Panc1 (cell line): ENCODE measurements at regions not wholly inside any gene's neighbourhood (a gene's known extent, or its start where the extent isn't known, plus 50 kb on each side); places are given as distances from the start of the nearest gene placed in this dataset.

Source experiments
- ATAC-seq: fragments of 200-7000 bp; cut with Tn5 transposase; 2 replicates; pipeline ENCODE4 v1.9.1; 2020; ENCODE audit warnings: mild to moderate bottlenecking, moderate library complexity
- BruUV-seq: library from RNA; stranded (reverse); fragments of 400-500 nt; replicated peaks from 2 replicates; lab custom pipeline; 2021; lab: Mats Ljungman, UMichigan
- CTCF ChIA-PET: fragments of 300-600 bp; sonication (Branson Sonifier 250); formaldehyde crosslinking; loops from one replicate; lab custom pipeline; 2022; ENCODE audit warnings: antibody characterized with exemption; lab: Charles Lee
- POLR2A ChIA-PET: fragments of 300-600 bp; sonication (Branson Sonifier 250); formaldehyde crosslinking; loops from one replicate; lab custom pipeline; 2022; ENCODE audit warnings: antibody characterized with exemption; lab: Charles Lee
- DNase-seq: peaks from one replicate; pipeline ENCODE4 v3.0.0-alpha.2; 2010; ENCODE audit warnings: low read depth, low spot score
- H3K27ac ChIP-seq: 2 replicates; pipeline ENCODE4 v1.5.1; 2011; ENCODE audit warnings: mild to moderate bottlenecking, low read length, inconsistent platforms
- H3K27me3 ChIP-seq: fragments of 200-500 bp; sonication (Bioruptor generic); 2 replicates; pipeline ENCODE4 v1.6.0; 2014; ENCODE audit warnings: low read length, inconsistent platforms; ENCODE audit not compliant: control insufficient read depth, insufficient read depth
- H3K36me3 ChIP-seq: fragments of 200-500 bp; sonication (Bioruptor generic); 2 replicates; pipeline ENCODE4 v1.5.1; 2014; ENCODE audit warnings: inconsistent platforms, mild to moderate bottlenecking, low read length, moderate library complexity; ENCODE audit not compliant: control insufficient read depth, insufficient read depth
- H3K4me1 ChIP-seq: 2 replicates; pipeline ENCODE4 v1.5.1; 2011; ENCODE audit warnings: inconsistent platforms, mild to moderate bottlenecking, low read length, moderate library complexity; ENCODE audit not compliant: control insufficient read depth, insufficient read depth
- H3K4me3 ChIP-seq, 2 experiments: 2 replicates each; pipeline ENCODE4 v1.5.1; 2011 to 2012; ENCODE audit warnings: low read depth in 2 of 2, low read length in 2 of 2, mild to moderate bottlenecking in 2 of 2, inconsistent platforms in 1 of 2, moderate library complexity in 1 of 2
- H3K9me3 ChIP-seq: fragments of 200-500 bp; sonication (Bioruptor generic); 2 replicates; pipeline ENCODE4 v1.5.1; 2014; ENCODE audit warnings: low read depth, mild to moderate bottlenecking, inconsistent platforms, low read length, moderate library complexity; ENCODE audit not compliant: control insufficient read depth, insufficient read depth
- CTCF ChIP-seq: fragments of 450-650 bp; IDR thresholded peaks from 2 replicates; pipeline ENCODE4 v1.5.1; 2017; ENCODE audit warnings: mild to moderate bottlenecking
- POLR2AphosphoS5 ChIP-seq: IDR thresholded peaks from 2 replicates; pipeline ENCODE4 v1.6.1; 2012; ENCODE audit warnings: mild to moderate bottlenecking, low read depth, low read length, moderate library complexity
- REST ChIP-seq, 2 experiments: IDR thresholded peaks; 2 replicates each; pipeline ENCODE4 v1.6.1; 2011 to 2012; ENCODE audit warnings: low read depth in 2 of 2, control low read depth in 1 of 2, low read length in 1 of 2, mild to moderate bottlenecking in 1 of 2, moderate library complexity in 1 of 2; ENCODE audit not compliant: insufficient read depth in 1 of 2
- SIN3A ChIP-seq: IDR thresholded peaks from 2 replicates; pipeline ENCODE4 v1.6.1; 2012; ENCODE audit warnings: low read depth, mild to moderate bottlenecking, low read length, moderate library complexity, borderline replicate concordance; ENCODE audit not compliant: insufficient read depth
- TCF7L2 ChIP-seq: IDR thresholded peaks from 2 replicates; pipeline ENCODE4 v1.6.1; 2011; ENCODE audit warnings: mild to moderate bottlenecking, low read depth, low read length, inconsistent platforms
- in situ Hi-C: cut with HindIII; loops from 2 replicates; pipeline ENCODE4 v1.10.0; 2016; ENCODE audit warnings: low sequenced_read_pairs, low pct_unique_long_range_greater_than_20kb
- intact Hi-C: fragments of 100-400 bp; cut with micrococcal nuclease; formaldehyde crosslinking; loops from one replicate; pipeline ENCODE4 v1.10.0; 2022; ENCODE audit not compliant: unreplicated experiment

GRCh38 chr11:101269990-101270660 is 140.5 kb upstream of the PGR start:
- no peaks in the 10 kb centered on the region for H3K9me3 ChIP-seq
- DNase-seq (no peak), ATAC-seq (no peak)
- POLR2A ChIA-PET = no interaction called here
- in situ Hi-C loops = no loop called here
- TF ChIP-seq CTCF (no peak), SIN3A (no peak), TCF7L2 (no peak), REST (IDR thresholded peaks at IDR 0.05; ENCODE audit: insufficient read depth in 1 of 2, low read depth in 2 of 2, low read length in 1 of 2) (no peak), POLR2AphosphoS5 (no peak)
- BruUV-seq = no TSS peak
- no peaks in the 10 kb centered on the region for H3K36me3 ChIP-seq
- H3K4me1 ChIP-seq = no peaks in the 10 kb centered on the region
- CTCF ChIA-PET = no interaction called here
- H3K4me3 ChIP-seq = no peak overlapping the region
- H3K27ac ChIP-seq = no peak overlapping the region
- intact Hi-C loops = no loop called here
- H3K27me3 ChIP-seq = no peaks in the 10 kb centered on the region

- H3K27ac ChIP-seq = no peak overlapping the region
- no peaks in the 10 kb centered on the region for H3K36me3 ChIP-seq
- TF ChIP-seq POLR2AphosphoS5 (no peak), REST (IDR thresholded peaks at IDR 0.05; ENCODE audit: insufficient read depth in 1 of 2, low read depth in 2 of 2, low read length in 1 of 2) (no peak), SIN3A (no peak), CTCF (no peak), TCF7L2 (no peak)
- ChIA-PET POLR2A (no interaction called here), CTCF (no interaction called here)
- no peaks in the 10 kb centered on the region for H3K4me1 ChIP-seq
- H3K27me3 ChIP-seq = no peaks in the 10 kb centered on the region
- intact Hi-C loops = no loop called here
- in situ Hi-C loops = no loop called here
- H3K9me3 ChIP-seq = no peaks in the 10 kb centered on the region
- DNase-seq (no peak), ATAC-seq (no peak)
- no peak overlapping the region for H3K4me3 ChIP-seq
- no TSS peak for BruUV-seq
Observed at GRCh38 chr11:101269390-101269789, 139.8 kb upstream of the PGR start.
